Liver (tissue), 3 donors: ENCODE measurements at regions not wholly inside any gene's neighbourhood (a gene's known extent, or its start where the extent isn't known, plus 50 kb on each side); places are given as distances from the start of the nearest gene placed in this dataset.
"Not testable (repeated sequence)": the region's sequence is repeated elsewhere in the genome, so short reads cannot be mapped to it uniquely, and the experiment has no call there.

Experiments
- RXRA ChIP-seq, 2 donors: IDR thresholded peaks; 2 replicates each; pipeline ENCODE4 v1.6.1; 2017 to 2018; ENCODE audit warnings: antibody characterized with exemption in 2 of 2, mild to moderate bottlenecking in 1 of 2
- TF ChIP-seq, protein P1 (sequence below): fragments of 150-350 bp; IDR thresholded peaks from 2 replicates; pipeline ENCODE4 v1.5.1; 2017; ENCODE audit warnings: improper control_type of control experiment, low read depth, low read length; ENCODE audit not compliant: missing input control
- TF ChIP-seq, protein P2 (sequence below): IDR thresholded peaks from 2 replicates; pipeline ENCODE4 v1.6.1; 2016; ENCODE audit warnings: antibody characterized with exemption
- donor health status: healthy.
- donor health status: healthy.

DNA sequence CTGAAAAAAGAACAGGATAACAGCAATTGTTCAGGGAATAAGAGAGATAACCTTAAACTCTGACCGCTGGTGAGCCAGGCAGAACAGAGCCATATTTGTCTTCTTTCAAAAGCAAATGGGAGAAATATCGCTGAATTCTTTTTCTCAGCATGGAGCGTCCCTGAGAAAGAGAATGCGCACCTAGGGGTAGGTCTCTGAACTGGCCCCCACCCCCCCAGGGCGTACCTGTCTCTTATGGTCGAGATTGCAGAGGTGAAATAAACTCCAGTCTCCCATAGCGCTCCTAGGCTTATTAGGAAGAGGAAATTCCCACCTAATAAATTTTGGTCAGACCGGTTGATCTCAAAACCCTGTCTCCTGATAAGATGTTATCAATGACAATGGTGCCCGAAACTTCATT lies 655.2 kb upstream of the CHAC2 start:
- TF ChIP-seq, protein P1, sequence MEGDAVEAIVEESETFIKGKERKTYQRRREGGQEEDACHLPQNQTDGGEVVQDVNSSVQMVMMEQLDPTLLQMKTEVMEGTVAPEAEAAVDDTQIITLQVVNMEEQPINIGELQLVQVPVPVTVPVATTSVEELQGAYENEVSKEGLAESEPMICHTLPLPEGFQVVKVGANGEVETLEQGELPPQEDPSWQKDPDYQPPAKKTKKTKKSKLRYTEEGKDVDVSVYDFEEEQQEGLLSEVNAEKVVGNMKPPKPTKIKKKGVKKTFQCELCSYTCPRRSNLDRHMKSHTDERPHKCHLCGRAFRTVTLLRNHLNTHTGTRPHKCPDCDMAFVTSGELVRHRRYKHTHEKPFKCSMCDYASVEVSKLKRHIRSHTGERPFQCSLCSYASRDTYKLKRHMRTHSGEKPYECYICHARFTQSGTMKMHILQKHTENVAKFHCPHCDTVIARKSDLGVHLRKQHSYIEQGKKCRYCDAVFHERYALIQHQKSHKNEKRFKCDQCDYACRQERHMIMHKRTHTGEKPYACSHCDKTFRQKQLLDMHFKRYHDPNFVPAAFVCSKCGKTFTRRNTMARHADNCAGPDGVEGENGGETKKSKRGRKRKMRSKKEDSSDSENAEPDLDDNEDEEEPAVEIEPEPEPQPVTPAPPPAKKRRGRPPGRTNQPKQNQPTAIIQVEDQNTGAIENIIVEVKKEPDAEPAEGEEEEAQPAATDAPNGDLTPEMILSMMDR = not testable (repeated sequence)
- TF ChIP-seq, protein P2, sequence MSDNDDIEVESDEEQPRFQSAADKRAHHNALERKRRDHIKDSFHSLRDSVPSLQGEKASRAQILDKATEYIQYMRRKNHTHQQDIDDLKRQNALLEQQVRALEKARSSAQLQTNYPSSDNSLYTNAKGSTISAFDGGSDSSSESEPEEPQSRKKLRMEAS = not testable (repeated sequence)
- TF ChIP-seq RXRA (IDR thresholded peaks at IDR 0.05) = not testable (repeated sequence)
